ENCODE measurements at regions not wholly inside any gene's neighbourhood (a gene's known extent, or its start where the extent isn't known, plus 50 kb on each side); places are given as distances from the start of the nearest gene placed in this dataset.
"Not testable (repeated sequence)": the region's sequence is repeated elsewhere in the genome, so short reads cannot be mapped to it uniquely, and the experiment has no call there.

DNA sequence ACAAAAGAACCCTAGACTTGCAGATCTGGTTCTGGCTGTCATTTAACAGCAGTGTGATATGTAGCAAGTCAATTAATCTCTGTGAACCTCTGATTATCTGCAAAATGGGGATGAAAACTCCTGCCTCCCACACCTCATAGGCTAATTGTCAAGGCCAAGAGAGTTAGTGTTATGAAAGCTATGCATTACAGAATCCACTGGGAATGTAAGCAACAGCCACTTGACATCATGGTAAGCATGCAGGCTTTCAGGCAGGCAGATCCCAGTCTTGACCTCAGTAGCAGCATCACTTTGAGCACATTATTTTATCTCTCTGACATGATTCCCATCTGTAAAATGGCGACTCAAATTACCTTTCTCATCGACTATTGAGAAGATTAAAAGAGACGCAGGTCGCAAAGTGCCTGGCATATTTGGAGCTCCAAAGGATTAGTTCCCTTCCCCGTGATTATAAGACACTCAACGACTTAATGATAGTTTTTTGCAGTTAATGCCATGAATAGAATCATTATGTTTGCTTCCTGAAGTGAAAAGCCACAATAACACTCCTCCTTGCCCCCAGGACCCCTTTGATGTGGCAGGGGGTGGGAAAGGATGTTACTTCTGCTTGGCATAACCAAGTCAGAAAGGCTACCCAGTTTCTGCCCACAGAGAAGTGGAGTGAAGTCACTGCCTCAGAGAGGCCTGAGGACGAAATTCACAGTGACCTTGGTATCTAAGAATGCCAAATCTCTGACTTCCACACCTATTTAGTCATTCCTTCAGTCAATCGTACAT is 273.0 kb upstream of the NFIA start:
- H3K4me2 ChIP-seq (ENCODE audit: low read length), result no peak overlapping the region
- no peak overlapping the region for H3K27ac ChIP-seq
- no peak overlapping the region for H3K4me3 ChIP-seq (ENCODE audit: low read depth, low read length)
- TF ChIP-seq, protein P1, sequence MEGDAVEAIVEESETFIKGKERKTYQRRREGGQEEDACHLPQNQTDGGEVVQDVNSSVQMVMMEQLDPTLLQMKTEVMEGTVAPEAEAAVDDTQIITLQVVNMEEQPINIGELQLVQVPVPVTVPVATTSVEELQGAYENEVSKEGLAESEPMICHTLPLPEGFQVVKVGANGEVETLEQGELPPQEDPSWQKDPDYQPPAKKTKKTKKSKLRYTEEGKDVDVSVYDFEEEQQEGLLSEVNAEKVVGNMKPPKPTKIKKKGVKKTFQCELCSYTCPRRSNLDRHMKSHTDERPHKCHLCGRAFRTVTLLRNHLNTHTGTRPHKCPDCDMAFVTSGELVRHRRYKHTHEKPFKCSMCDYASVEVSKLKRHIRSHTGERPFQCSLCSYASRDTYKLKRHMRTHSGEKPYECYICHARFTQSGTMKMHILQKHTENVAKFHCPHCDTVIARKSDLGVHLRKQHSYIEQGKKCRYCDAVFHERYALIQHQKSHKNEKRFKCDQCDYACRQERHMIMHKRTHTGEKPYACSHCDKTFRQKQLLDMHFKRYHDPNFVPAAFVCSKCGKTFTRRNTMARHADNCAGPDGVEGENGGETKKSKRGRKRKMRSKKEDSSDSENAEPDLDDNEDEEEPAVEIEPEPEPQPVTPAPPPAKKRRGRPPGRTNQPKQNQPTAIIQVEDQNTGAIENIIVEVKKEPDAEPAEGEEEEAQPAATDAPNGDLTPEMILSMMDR (IDR thresholded peaks at IDR 0.05), result no peak
- no peaks in the 10 kb centered on the region for H3K36me3 ChIP-seq (ENCODE audit: control insufficient read depth, insufficient read depth, low read length)
- H3K79me2 ChIP-seq, result no peaks in the 10 kb centered on the region
- no peak overlapping the region for H2AFZ ChIP-seq
- H3K9me3 ChIP-seq (ENCODE audit: control insufficient read depth, low read length), result no peaks in the 10 kb centered on the region
- H3K9ac ChIP-seq, result no peak overlapping the region
- H3K4me1 ChIP-seq, result no peaks in the 10 kb centered on the region
- no peaks in the 10 kb centered on the region for H3K27me3 ChIP-seq (ENCODE audit: control insufficient read depth, insufficient read depth, low read length)

DNA sequence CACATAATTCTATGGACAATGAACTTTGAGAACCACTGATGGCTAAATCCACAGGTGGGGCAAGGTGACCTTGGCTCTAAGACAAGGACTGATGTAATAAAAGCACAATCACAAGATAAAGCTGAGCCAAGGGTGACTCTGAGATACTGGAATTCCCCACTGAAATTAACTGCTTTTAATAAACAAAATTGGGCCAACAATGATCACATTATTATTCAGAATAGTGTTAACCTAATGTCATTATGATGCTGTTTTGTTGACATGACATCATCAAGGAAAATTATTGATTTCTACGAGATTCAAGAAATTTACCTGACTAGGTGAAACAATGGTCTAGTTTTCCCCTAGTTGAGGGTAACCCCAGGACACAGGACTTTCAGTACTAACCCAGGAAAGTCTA is 273.7 kb upstream of the NFIA start:
- TF ChIP-seq, protein P1 (IDR thresholded peaks at IDR 0.05), result no peak

DNA sequence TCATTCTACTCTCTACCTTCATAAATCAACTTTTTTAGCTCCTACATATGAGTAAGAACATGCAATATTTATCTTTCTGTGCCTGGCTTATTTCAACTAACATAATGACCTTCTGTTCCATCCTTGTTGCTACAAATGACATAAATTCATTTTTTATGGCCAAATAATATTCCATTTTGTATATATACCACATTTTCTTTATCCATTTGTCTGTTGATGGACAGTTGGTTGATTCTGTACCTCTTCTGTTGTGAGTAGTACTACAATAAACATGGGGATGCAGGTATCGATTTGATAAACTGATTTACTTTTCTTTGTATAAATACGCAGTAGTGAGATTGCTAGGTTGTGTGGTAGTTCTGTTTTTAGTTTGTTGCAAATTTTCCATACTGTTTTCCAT is 279.5 kb upstream of the NFIA start:
- H3K79me2 ChIP-seq, result no peaks in the 10 kb centered on the region
- no peaks in the 10 kb centered on the region for H3K27me3 ChIP-seq (ENCODE audit: control insufficient read depth, insufficient read depth, low read length)
- no peaks in the 10 kb centered on the region for H3K9me3 ChIP-seq (ENCODE audit: control insufficient read depth, low read length)
- H3K27ac ChIP-seq, result no peak overlapping the region
- H3K9ac ChIP-seq, result no peak overlapping the region
- H3K4me2 ChIP-seq (ENCODE audit: low read length), result no peak overlapping the region
- no peak overlapping the region for H2AFZ ChIP-seq
- no peaks in the 10 kb centered on the region for H3K36me3 ChIP-seq (ENCODE audit: control insufficient read depth, insufficient read depth, low read length)
- TF ChIP-seq, protein P1 (IDR thresholded peaks at IDR 0.05), result no peak
- H3K4me1 ChIP-seq, result no peaks in the 10 kb centered on the region
- H3K4me3 ChIP-seq (ENCODE audit: low read depth, low read length), result no peak overlapping the region

More for the DNA sequence above, 273.7 kb upstream of the NFIA start:
- H3K27ac ChIP-seq, result no peak overlapping the region
- no peaks in the 10 kb centered on the region for H3K4me1 ChIP-seq
- H2AFZ ChIP-seq, result no peak overlapping the region
- no peaks in the 10 kb centered on the region for H3K79me2 ChIP-seq
- H3K4me2 ChIP-seq (ENCODE audit: low read length), result no peak overlapping the region
- H3K4me3 ChIP-seq (ENCODE audit: low read depth, low read length), result no peak overlapping the region
- no peak overlapping the region for H3K9ac ChIP-seq
- no peaks in the 10 kb centered on the region for H3K27me3 ChIP-seq (ENCODE audit: control insufficient read depth, insufficient read depth, low read length)
- no peaks in the 10 kb centered on the region for H3K9me3 ChIP-seq (ENCODE audit: control insufficient read depth, low read length)
- no peaks in the 10 kb centered on the region for H3K36me3 ChIP-seq (ENCODE audit: control insufficient read depth, insufficient read depth, low read length)

DNA sequence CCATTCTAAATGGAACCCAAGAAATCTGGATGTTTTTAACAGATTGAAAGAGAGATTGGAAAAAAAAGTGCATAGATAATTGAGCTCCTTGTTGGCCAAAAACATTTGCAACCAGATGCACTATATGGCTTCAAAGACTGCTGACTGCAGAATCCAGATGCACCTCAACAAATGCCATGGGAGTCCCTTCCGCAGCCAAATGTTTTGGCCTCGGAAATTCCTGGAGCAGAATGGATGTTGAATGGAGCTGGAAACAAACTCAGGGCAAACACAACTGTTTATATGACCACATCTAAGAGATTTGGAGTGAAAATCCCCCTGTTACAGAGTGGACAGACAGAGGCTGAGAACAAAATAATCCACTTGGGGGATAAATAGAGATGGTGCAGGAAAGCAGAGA is 285.0 kb upstream of the NFIA start:
- no peak overlapping the region for H3K4me2 ChIP-seq (ENCODE audit: low read length)
- no peak overlapping the region for H3K27ac ChIP-seq
- TF ChIP-seq, protein P1 (IDR thresholded peaks at IDR 0.05), result no peak
- no peak overlapping the region for H3K4me3 ChIP-seq (ENCODE audit: low read depth, low read length)
- no peaks in the 10 kb centered on the region for H3K27me3 ChIP-seq (ENCODE audit: control insufficient read depth, insufficient read depth, low read length)
- no peaks in the 10 kb centered on the region for H3K36me3 ChIP-seq (ENCODE audit: control insufficient read depth, insufficient read depth, low read length)
- no peak overlapping the region for H2AFZ ChIP-seq
- H3K9ac ChIP-seq, result no peak overlapping the region
- no peaks in the 10 kb centered on the region for H3K9me3 ChIP-seq (ENCODE audit: control insufficient read depth, low read length)
- H3K4me1 ChIP-seq, result no peaks in the 10 kb centered on the region
- no peaks in the 10 kb centered on the region for H3K79me2 ChIP-seq

DNA sequence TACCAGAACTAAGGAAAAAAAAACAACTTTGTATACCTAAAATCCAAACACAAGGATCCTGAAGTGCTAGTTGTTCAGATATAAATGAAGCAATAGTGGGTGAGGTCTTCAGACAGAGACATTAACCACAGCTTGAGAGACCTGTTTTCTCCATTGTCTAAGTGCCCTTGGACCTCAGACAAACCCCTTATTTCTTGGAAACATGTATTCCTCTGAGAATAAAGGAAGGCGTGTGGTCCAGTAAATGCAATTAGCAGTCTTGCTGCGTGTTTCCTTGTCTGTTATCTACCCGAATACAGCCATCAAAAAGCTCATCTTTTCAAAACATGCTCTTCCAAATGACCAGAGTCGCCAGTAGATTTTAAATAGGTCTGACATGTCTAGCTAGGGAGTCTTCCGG is 291.1 kb upstream of the NFIA start:
- Histone ChIP-seq H3K27me3 (ENCODE audit: control insufficient read depth, insufficient read depth, low read length) (no peaks in the 10 kb centered on the region), H3K4me1 (no peaks in the 10 kb centered on the region), H2AFZ (no peak overlapping the region), H3K4me3 (ENCODE audit: low read depth, low read length) (no peak overlapping the region), H3K36me3 (ENCODE audit: control insufficient read depth, insufficient read depth, low read length) (no peaks in the 10 kb centered on the region), H3K27ac (no peak overlapping the region), H3K9me3 (ENCODE audit: control insufficient read depth, low read length) (no peaks in the 10 kb centered on the region), H3K9ac (no peak overlapping the region), H3K79me2 (no peaks in the 10 kb centered on the region), H3K4me2 (ENCODE audit: low read length) (no peak overlapping the region)
- TF ChIP-seq, protein P1 (IDR thresholded peaks at IDR 0.05), result no peak

DNA sequence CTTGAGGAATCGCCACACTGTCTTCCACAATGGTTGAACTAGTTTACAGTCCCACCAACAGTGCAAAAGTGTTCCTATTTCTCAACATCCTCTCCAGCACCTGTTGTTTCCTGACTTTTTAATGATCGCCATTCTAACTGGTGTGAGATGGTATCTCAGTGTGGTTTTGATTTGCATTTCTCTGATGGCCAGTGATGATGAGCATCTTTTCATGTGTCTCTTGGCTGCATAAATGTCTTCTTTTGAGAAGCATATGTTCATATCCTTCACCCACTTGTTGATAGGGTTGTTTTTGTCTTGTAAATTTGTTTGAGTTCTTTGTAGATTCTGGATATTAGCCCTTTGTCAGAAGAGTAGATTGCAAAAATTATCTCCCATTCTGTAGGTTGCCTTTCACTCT is 309.3 kb upstream of the NFIA start:
- H3K79me2 ChIP-seq; H3K4me1 ChIP-seq; H2AFZ ChIP-seq; H3K9ac ChIP-seq; H3K4me3 ChIP-seq (ENCODE audit: low read depth, low read length); H3K9me3 ChIP-seq (ENCODE audit: control insufficient read depth, low read length); H3K4me2 ChIP-seq (ENCODE audit: low read length); H3K27me3 ChIP-seq (ENCODE audit: control insufficient read depth, insufficient read depth, low read length); H3K27ac ChIP-seq; H3K36me3 ChIP-seq (ENCODE audit: control insufficient read depth, insufficient read depth, low read length): not testable (repeated sequence)
